ENCODE measurements at regions not wholly inside any gene's neighbourhood (a gene's known extent, or its start where the extent isn't known, plus 50 kb on each side); places are given as distances from the start of the nearest gene placed in this dataset.

DNA sequence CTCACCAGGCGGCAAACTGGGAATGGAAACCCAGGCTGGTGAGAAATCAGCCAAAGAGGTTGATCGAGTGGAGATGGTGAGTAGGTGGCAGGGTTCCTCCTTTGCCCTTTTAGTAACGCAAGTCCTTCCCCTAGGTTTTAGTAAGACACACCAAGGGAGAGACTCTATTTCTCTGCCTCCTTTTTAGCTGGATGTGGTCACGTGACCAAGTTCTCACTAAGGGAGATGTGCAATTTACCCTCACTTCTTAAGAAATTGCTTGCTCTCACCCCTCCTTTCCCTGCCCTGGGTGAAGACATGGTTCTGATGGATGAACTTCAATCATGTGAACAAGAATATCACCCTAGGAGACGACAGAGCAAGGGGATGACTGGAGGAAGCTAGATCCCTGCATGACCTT lies 99.8 kb upstream of the FOXF1 start:
- Histone ChIP-seq H3K27ac (no peak overlapping the region), H3K9me3 (ENCODE audit: severe bottlenecking) (no peaks in the 10 kb centered on the region), H3K4me3 (ENCODE audit: low read depth, low read length) (no peak overlapping the region), H3K27me3 (ENCODE audit: insufficient read depth, low read depth, severe bottlenecking) (no peaks in the 10 kb centered on the region), H3K36me3 (no peaks in the 10 kb centered on the region)
- DNase-seq, result no peak
- TF ChIP-seq, protein P1, sequence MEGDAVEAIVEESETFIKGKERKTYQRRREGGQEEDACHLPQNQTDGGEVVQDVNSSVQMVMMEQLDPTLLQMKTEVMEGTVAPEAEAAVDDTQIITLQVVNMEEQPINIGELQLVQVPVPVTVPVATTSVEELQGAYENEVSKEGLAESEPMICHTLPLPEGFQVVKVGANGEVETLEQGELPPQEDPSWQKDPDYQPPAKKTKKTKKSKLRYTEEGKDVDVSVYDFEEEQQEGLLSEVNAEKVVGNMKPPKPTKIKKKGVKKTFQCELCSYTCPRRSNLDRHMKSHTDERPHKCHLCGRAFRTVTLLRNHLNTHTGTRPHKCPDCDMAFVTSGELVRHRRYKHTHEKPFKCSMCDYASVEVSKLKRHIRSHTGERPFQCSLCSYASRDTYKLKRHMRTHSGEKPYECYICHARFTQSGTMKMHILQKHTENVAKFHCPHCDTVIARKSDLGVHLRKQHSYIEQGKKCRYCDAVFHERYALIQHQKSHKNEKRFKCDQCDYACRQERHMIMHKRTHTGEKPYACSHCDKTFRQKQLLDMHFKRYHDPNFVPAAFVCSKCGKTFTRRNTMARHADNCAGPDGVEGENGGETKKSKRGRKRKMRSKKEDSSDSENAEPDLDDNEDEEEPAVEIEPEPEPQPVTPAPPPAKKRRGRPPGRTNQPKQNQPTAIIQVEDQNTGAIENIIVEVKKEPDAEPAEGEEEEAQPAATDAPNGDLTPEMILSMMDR (IDR thresholded peaks at IDR 0.05; ENCODE audit: low read depth, low read length), result no peak

DNA sequence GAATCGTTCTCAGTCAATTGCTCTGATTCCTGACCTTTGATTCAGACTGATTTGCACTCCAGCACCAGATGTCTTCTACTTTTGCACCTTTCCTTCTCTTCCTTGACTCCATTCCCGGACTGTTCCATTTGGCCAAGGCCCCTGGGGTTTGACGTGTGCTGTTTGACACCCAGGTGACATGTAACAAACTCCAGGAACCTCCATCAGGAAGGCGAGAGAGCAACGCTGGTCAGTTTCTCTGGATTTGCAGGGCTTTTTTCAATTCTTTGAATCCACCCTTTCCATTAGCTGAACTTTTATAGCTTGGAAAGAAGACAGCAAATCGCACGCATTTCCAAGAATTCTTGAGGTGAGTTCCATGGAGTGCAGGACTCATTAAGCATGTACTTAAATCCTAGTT lies 98.4 kb upstream of the FOXF1 start:
- Histone ChIP-seq H3K36me3 (no peaks in the 10 kb centered on the region), H3K27me3 (ENCODE audit: insufficient read depth, low read depth, severe bottlenecking) (no peaks in the 10 kb centered on the region), H3K27ac (no peak overlapping the region), H3K9me3 (ENCODE audit: severe bottlenecking) (no peaks in the 10 kb centered on the region), H3K4me3 (ENCODE audit: low read depth, low read length) (no peak overlapping the region)
- TF ChIP-seq, protein P1 (IDR thresholded peaks at IDR 0.05; ENCODE audit: low read depth, low read length), result no peak
- no peak for DNase-seq

DNA sequence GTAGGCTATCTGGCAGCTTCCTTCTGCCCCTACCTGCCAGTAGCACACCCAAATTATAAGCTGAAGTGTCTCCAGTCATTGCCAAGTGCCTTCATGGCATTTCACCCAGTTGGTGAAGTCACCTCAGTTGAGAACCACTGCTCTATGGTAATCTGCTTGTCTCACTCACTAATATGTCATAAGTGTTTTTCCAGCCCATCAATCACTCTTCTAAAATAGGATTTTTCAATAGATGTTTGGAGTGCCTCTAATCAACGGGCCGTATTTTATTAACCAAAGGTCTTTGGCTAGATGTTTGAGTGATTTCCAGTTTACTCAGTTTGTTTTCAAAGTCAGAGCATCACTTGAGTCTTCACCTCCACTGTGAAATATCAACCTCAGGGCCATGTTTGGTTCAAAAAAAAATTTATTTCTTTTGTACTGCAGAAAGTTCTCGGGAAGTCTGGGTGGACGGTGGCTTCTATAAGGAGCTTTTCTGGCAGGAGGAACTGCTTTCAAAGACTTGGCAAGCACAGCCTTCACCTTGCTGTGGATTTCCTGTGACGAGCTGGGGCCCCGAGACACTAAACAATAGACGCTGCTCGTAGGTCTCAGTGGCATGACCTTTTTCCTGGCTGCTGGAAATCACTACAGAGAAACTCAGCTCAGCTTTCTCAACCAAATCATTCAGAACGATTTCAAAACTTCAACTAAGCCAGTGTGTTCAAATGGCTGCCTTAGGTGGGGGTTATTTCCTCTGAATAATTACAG lies 95.2 kb upstream of the FOXF1 start:
- TF ChIP-seq, protein P1 (IDR thresholded peaks at IDR 0.05; ENCODE audit: low read depth, low read length), result no peak
- H3K36me3 ChIP-seq, result no peaks in the 10 kb centered on the region
- no peak overlapping the region for H3K4me3 ChIP-seq (ENCODE audit: low read depth, low read length)
- H3K27ac ChIP-seq, result no peak overlapping the region
- no peak for DNase-seq
- no peaks in the 10 kb centered on the region for H3K9me3 ChIP-seq (ENCODE audit: severe bottlenecking)
- H3K27me3 ChIP-seq (ENCODE audit: insufficient read depth, low read depth, severe bottlenecking), result no peaks in the 10 kb centered on the region

DNA sequence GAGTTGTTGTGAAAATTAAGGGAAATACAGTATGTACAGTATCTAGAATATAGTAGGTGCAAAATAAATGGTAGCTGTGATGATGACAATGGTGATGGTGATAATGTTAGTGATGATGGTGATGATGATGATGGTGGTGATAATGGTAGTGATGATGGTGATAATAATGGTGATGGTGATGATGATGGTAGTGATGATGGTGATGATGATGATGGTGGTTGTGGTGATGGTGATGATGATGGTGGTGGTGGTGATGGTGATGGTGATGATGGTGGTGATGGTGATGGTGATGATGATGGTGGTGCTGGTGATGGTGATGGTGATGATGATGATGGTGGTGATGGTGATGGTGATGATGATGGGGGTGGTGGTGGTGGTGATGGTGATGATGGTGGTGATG lies 91.3 kb upstream of the FOXF1 start:
- Histone ChIP-seq H3K4me3 (ENCODE audit: low read depth, low read length) (no peak overlapping the region), H3K27me3 (ENCODE audit: insufficient read depth, low read depth, severe bottlenecking) (no peaks in the 10 kb centered on the region), H3K27ac (no peak overlapping the region), H3K9me3 (ENCODE audit: severe bottlenecking) (no peaks in the 10 kb centered on the region), H3K36me3 (no peaks in the 10 kb centered on the region)
- no peak for DNase-seq
- TF ChIP-seq, protein P1 (IDR thresholded peaks at IDR 0.05; ENCODE audit: low read depth, low read length), result no peak

DNA sequence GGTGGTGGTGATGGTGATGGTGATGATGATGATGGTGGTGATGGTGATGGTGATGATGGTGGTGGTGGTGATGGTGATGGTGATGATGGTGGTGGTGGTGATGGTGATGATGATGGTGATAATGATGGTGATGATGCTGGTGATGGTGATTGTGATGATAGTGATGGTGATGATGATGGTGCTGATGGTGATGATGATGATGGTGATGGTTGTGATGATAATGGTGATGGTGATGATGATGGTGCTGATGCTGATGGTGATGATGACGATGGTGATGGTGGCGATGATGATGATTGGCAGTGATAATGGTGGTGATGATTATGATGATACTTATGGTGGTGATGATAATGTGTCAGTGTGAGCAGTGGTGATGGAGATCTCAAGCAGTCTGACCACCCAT lies 90.8 kb upstream of the FOXF1 start:
- no peaks in the 10 kb centered on the region for H3K27me3 ChIP-seq (ENCODE audit: insufficient read depth, low read depth, severe bottlenecking)
- TF ChIP-seq, protein P1 (IDR thresholded peaks at IDR 0.05; ENCODE audit: low read depth, low read length), result no peak
- H3K9me3 ChIP-seq (ENCODE audit: severe bottlenecking), result no peaks in the 10 kb centered on the region
- no peaks in the 10 kb centered on the region for H3K36me3 ChIP-seq
- H3K4me3 ChIP-seq (ENCODE audit: low read depth, low read length), result no peak overlapping the region
- DNase-seq, result no peak
- no peak overlapping the region for H3K27ac ChIP-seq

DNA sequence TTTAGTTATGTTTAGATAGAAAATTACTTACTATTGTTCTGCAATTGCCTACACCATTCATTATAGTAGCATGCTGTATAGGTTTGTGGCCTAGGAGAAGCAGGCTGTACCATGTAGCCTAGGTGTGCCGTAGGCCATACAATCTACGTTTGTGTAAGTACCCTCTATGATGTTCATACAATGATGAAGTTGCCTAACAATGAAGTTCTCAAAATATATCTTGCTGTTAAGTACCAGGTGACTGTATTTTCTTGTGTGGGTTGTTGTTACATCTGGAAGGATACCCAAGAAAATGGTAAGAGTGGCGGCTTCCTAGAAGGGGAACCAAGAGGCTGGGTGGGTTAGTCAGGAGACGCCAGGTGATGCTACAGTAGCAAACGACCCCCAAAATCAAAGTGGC lies 88.3 kb upstream of the FOXF1 start:
- no peaks in the 10 kb centered on the region for H3K27me3 ChIP-seq (ENCODE audit: insufficient read depth, low read depth, severe bottlenecking)
- H3K9me3 ChIP-seq (ENCODE audit: severe bottlenecking), result no peaks in the 10 kb centered on the region
- TF ChIP-seq, protein P1 (IDR thresholded peaks at IDR 0.05; ENCODE audit: low read depth, low read length), result no peak
- DNase-seq, result no peak
- H3K4me3 ChIP-seq (ENCODE audit: low read depth, low read length), result no peak overlapping the region
- H3K27ac ChIP-seq, result no peak overlapping the region
- no peaks in the 10 kb centered on the region for H3K36me3 ChIP-seq
